HepG2 (cell line): ENCODE measurements at regions not wholly inside any gene's neighbourhood (a gene's known extent, or its start where the extent isn't known, plus 50 kb on each side); places are given as distances from the start of the nearest gene placed in this dataset.

ENCODE experiments used
- ATAC-seq: fragments of 200-7000 bp; cut with Tn5 transposase; 3 replicates; pipeline ENCODE4 v1.9.1; 2020; ENCODE audit warnings: mild to moderate bottlenecking, moderate library complexity
- BruUV-seq: library from RNA; stranded (reverse); fragments of 400-500 nt; replicated peaks from 2 replicates; lab custom pipeline; 2021; lab: Mats Ljungman, UMichigan
- CTCF ChIA-PET: fragments of 300-600 bp; formaldehyde crosslinking; extraction: SDS; loops from one replicate; lab custom pipeline; 2021; ENCODE audit warnings: low total read pairs, inconsistent platforms, low intra/inter-chr PET ratio; lab: Yijun Ruan, JAX
- POLR2A ChIA-PET: fragments of 350-600 bp; sonication (Branson Sonifier 250); formaldehyde crosslinking; loops from one replicate; lab custom pipeline; 2020; ENCODE audit warnings: antibody characterized with exemption, inconsistent platforms; lab: Yijun Ruan, JAX
- DNase-seq: peaks from one replicate; pipeline ENCODE4 v3.0.0-alpha.2; 2015; ENCODE audit warnings: low spot score
- FAIRE-seq: peaks from 3 replicates; lab custom pipeline; 2011; peaks lifted over from hg19 to GRCh38; lab: Jason Lieb, UNC
- H2AFZ ChIP-seq: one replicate; pipeline ENCODE4 v1.6.1; 2011; ENCODE audit warnings: low read length, inconsistent platforms
- H3K27ac ChIP-seq: fragments of 300-600 bp; 3 replicates; pipeline ENCODE4 v1.8.0; 2011; ENCODE audit warnings: mixed run types, mild to moderate bottlenecking, mixed read lengths, low read length, inconsistent platforms; ENCODE audit not compliant: insufficient read depth; ENCODE audit errors: extremely low read length
- H3K27me3 ChIP-seq, 2 experiments: fragments of 200-600 bp in 1 of 2; 2 replicates in 1 of 2; 3 replicates in 1 of 2; pipeline versions ENCODE4 v1.6.0 to v1.8.0; 2011; ENCODE audit warnings: low read length in 2 of 2, mild to moderate bottlenecking in 2 of 2, moderate library complexity in 2 of 2, inconsistent platforms in 1 of 2; ENCODE audit not compliant: insufficient read depth in 2 of 2, control insufficient read depth in 1 of 2
- H3K36me3 ChIP-seq, 2 experiments: fragments of 200-600 bp in 1 of 2; replicated peaks in 1 of 2; 2 replicates in 1 of 2; 3 replicates in 1 of 2; pipeline versions ENCODE4 v1.5.1 to v1.8.0; 2011; ENCODE audit warnings: low read length in 2 of 2, inconsistent platforms in 1 of 2; ENCODE audit not compliant: insufficient read depth in 2 of 2, control insufficient read depth in 1 of 2
- H3K4me1 ChIP-seq: 2 replicates; pipeline ENCODE4 v1.5.1; 2012; ENCODE audit warnings: low read length, inconsistent platforms; ENCODE audit not compliant: insufficient read depth
- H3K4me2 ChIP-seq: 2 replicates; pipeline ENCODE4 v1.6.0; 2011; ENCODE audit warnings: low read depth, low read length, inconsistent platforms
- H3K4me3 ChIP-seq, 3 experiments: fragments of 200-600 bp in 1 of 3; sonication (generic), shearing (Covaris generic) in 1 of 3; replicated peaks in 1 of 3; 2 replicates each; pipeline ENCODE4 v1.5.1; 2011 to 2016; ENCODE audit warnings: low read length in 3 of 3, inconsistent platforms in 2 of 3, low read depth in 2 of 3, mild to moderate bottlenecking in 2 of 3, control low read depth in 1 of 3, mixed read lengths in 1 of 3; ENCODE audit not compliant: insufficient read depth in 1 of 3
- H3K79me2 ChIP-seq: one replicate; pipeline ENCODE4 v1.6.1; 2011; ENCODE audit warnings: low read length, inconsistent platforms; ENCODE audit not compliant: insufficient read depth
- H3K9ac ChIP-seq: 2 replicates; pipeline ENCODE4 v1.6.0; 2011; ENCODE audit warnings: mild to moderate bottlenecking, low read depth, low read length, inconsistent platforms; ENCODE audit not compliant: insufficient read depth
- H3K9me3 ChIP-seq: 2 replicates; pipeline ENCODE4 v1.5.1; 2012; ENCODE audit warnings: mild to moderate bottlenecking, low read length
- H4K20me1 ChIP-seq: 2 replicates; pipeline ENCODE4 v1.6.0; 2011; ENCODE audit warnings: inconsistent platforms, mild to moderate bottlenecking, low read length, moderate library complexity; ENCODE audit not compliant: insufficient read depth
- ATF4 ChIP-seq, 2 experiments: fragments of 450-650 bp in 1 of 2; sonication (generic) in 1 of 2; formaldehyde crosslinking; IDR thresholded peaks; 2 replicates each; pipeline versions ENCODE4 v1.5.0 to v1.8.0; 2020 to 2022; ENCODE audit warnings: mild to moderate bottlenecking in 1 of 2, missing genetic modification reagents in 1 of 2
- CEBPB ChIP-seq: IDR thresholded peaks from 2 replicates; pipeline ENCODE4 v1.6.1; 2011; ENCODE audit warnings: low read depth, low read length, improper control_type of control experiment, borderline replicate concordance
- HMG20B ChIP-seq: conservative IDR thresholded peaks from 2 replicates; pipeline ENCODE4 v1.6.1; 2016; ENCODE audit warnings: missing genetic modification reagents, missing compliant biosample characterization
- ZMAT5 ChIP-seq: sonication (generic); formaldehyde crosslinking; IDR thresholded peaks from 2 replicates; pipeline ENCODE4 v1.5.0; 2020; ENCODE audit warnings: mild to moderate bottlenecking, low read depth, missing genetic modification reagents, borderline replicate concordance
- ZNF761 ChIP-seq: sonication (generic); formaldehyde crosslinking; conservative IDR thresholded peaks from 2 replicates; pipeline ENCODE4 v1.4.0; 2020; ENCODE audit warnings: mild to moderate bottlenecking, missing genetic modification reagents
- ZNF891 ChIP-seq: sonication (generic); formaldehyde crosslinking; IDR thresholded peaks from 2 replicates; pipeline ENCODE4 v1.5.0; 2020; ENCODE audit warnings: mild to moderate bottlenecking, missing genetic modification reagents
- WGBS: methylation state at CpG from one replicate; pipeline ENCODE4 v1.1.6; 2017; ENCODE audit warnings: low lambda C conversion rate; 5-methylcytosine and 5-hydroxymethylcytosine counted together
- in situ Hi-C: cut with HindIII; loops from 2 replicates; pipeline ENCODE4 v1.10.0; 2017; ENCODE audit warnings: low pct_unique_long_range_greater_than_20kb; ENCODE audit not compliant: extremely low pct_ligation_motif_present
- intact Hi-C: fragments of 100-400 bp; cut with micrococcal nuclease; formaldehyde crosslinking; loops from one replicate; pipeline ENCODE4 v1.10.0; 2022; ENCODE audit not compliant: unreplicated experiment

- TF ChIP-seq ZNF761 (CRISPR knock-in tag) (no peak), ZNF891 (CRISPR knock-in tag) (no peak), HMG20B (CRISPR knock-in tag) (no peak)
These were observed 164.2 kb downstream of the ICE1 start (continued) for GRCh38 chr5:5586721-5587120.

- TF ChIP-seq ATF4 (CRISPR knock-in tag; IDR thresholded peaks at IDR 0.05) = peak in 1 of 2 experiments; percentile 28; a peak in 1 of 4 replicates
- no peak for TF ChIP-seq ZMAT5 (CRISPR knock-in tag)
- 0 out of 2 replicates have a peak, but pooled peaks have one; percentile 17 for TF ChIP-seq CEBPB
- TF ChIP-seq, all 625 proteins: peak for 2
- ChIA-PET CTCF (no interaction called here), POLR2A (no interaction called here)
- Histone ChIP-seq H3K4me2 (no peak overlapping the region), H3K4me1 (no peaks in the 10 kb centered on the region), H3K27ac (no peak overlapping the region), H3K36me3 (no peaks in the 10 kb centered on the region), H2AFZ (no peak overlapping the region), H3K9me3 (no peaks in the 10 kb centered on the region), H3K4me3 (no peak overlapping the region), H3K79me2 (no peaks in the 10 kb centered on the region), H4K20me1 (no peaks in the 10 kb centered on the region), H3K27me3 (peaks cover 1 to 9% of the 10 kb centered on the region in 2 experiments; a peak in 2 of 5 replicates), H3K9ac (no peak overlapping the region)
- in situ Hi-C loops = no loop called here
- whole genome bisulfite sequencing = 10% methylated on average over 4 of the region's 6 CpGs
- no TSS peak for BruUV-seq
- no peak for ATAC-seq
- DNase-seq = no peak
- intact Hi-C loops = no loop called here
- FAIRE-seq = no peak
These were observed 163.4 kb downstream of the ICE1 start for GRCh38 chr5:5585751-5586341.
